Duodenal mucosa (tissue), 2 donors: ENCODE measurements at regions not wholly inside any gene's neighbourhood (a gene's known extent, or its start where the extent isn't known, plus 50 kb on each side); places are given as distances from the start of the nearest gene placed in this dataset.
"Not testable (repeated sequence)": the region's sequence is repeated elsewhere in the genome, so short reads cannot be mapped to it uniquely, and the experiment has no call there.

Source experiments
- H3K27ac ChIP-seq: one replicate; pipeline ENCODE4 v1.7.0; 2013; ENCODE audit warnings: low read depth, low read length
- H3K27me3 ChIP-seq, 2 donors: one replicate each; pipeline ENCODE4 v1.7.0; 2013; ENCODE audit warnings: low read length in 2 of 2, control low read depth in 1 of 2; ENCODE audit not compliant: insufficient read depth in 2 of 2, control insufficient read depth in 1 of 2
- H3K36me3 ChIP-seq, 2 donors: one replicate each; pipeline ENCODE4 v1.7.0; 2013; ENCODE audit warnings: low read length in 2 of 2, control low read depth in 1 of 2; ENCODE audit not compliant: insufficient read depth in 2 of 2, control insufficient read depth in 1 of 2
- H3K4me1 ChIP-seq, 2 donors: one replicate each; pipeline ENCODE4 v1.7.0; 2013; ENCODE audit warnings: low read length in 2 of 2, control low read depth in 1 of 2; ENCODE audit not compliant: insufficient read depth in 2 of 2, control insufficient read depth in 1 of 2
- H3K4me3 ChIP-seq, 2 donors: one replicate each; pipeline ENCODE4 v1.7.0; 2013; ENCODE audit warnings: low read length in 2 of 2, low read depth in 1 of 2
- H3K9ac ChIP-seq, 2 donors: one replicate each; pipeline ENCODE4 v1.7.0; 2013; ENCODE audit warnings: low read length in 2 of 2, low read depth in 1 of 2
- H3K9me3 ChIP-seq, 2 donors: one replicate each; pipeline ENCODE4 v1.7.0; 2013; ENCODE audit warnings: low read length in 2 of 2, control low read depth in 1 of 2; ENCODE audit not compliant: control insufficient read depth in 1 of 2

DNA sequence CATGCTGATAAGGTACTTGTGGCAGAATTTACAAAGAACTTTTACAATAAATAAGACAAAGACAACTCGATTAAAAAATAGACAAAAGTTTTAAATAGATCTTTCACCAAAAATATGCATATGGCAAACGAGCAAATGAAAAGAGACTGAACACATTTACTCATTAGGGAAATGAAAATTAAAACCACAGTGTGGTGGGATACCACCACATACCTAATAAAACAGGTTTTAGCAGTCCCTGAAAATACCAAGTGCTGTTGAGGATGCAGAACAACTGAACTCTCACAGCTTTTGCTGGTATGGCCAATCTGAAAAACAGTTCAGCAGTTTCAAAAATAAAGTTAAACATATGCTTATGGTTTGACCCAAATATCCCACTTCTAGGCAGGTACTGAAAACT lies 205.4 kb upstream of the ADO start:
- Histone ChIP-seq H3K4me3 (no peak overlapping the region), H3K36me3 (no peaks in the 10 kb centered on the region), H3K9me3 (no peaks in the 10 kb centered on the region)

GRCh38 chr10:62606551-62606950 lies 198.0 kb upstream of the ADO start:
- H3K9ac ChIP-seq, H3K9me3 ChIP-seq, H3K36me3 ChIP-seq, H3K27me3 ChIP-seq, H3K4me1 ChIP-seq, H3K4me3 ChIP-seq, H3K27ac ChIP-seq: not testable (repeated sequence)

More for the DNA sequence above, 205.4 kb upstream of the ADO start:
- H3K9ac ChIP-seq: no peak overlapping the region
- no peak overlapping the region for H3K27ac ChIP-seq
- H3K4me1 ChIP-seq: no peaks in the 10 kb centered on the region
- H3K27me3 ChIP-seq: no peaks in the 10 kb centered on the region

DNA sequence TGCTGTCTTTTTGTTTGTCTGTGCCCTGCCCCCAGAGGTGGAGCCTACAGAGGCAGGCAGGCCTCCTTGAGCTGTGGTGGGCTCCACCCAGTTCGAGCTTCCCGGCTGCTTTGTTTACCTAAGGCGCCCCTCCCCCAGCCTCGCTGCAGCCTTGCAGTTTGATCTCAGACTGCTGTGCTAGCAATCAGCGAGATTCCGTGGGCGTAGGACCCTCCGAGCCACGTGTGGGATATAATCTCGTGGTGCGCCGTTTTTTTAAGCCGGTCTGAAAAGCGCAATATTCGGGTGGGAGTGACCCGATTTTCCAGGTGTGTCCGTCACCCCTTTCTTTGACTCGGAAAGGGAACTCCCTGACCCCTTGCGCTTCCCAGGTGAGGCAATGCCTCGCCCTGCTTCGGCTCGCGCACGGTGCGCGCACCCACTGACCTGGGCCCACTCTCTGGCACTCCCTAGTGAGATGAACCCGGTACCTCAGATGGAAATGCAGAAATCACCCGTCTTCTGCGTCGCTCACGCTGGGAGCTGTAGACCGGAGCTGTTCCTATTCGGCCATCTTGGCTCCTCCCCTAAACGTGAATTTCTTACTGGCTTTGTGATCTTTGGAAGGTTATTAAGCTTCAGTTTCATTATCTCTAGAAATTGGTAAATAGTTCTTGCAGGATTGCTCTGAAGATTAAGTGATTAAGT lies 196.2 kb upstream of the ADO start:
- H3K36me3 ChIP-seq, H3K27me3 ChIP-seq, H3K9me3 ChIP-seq, H3K27ac ChIP-seq, H3K4me3 ChIP-seq, H3K4me1 ChIP-seq, H3K9ac ChIP-seq: not testable (repeated sequence)

DNA sequence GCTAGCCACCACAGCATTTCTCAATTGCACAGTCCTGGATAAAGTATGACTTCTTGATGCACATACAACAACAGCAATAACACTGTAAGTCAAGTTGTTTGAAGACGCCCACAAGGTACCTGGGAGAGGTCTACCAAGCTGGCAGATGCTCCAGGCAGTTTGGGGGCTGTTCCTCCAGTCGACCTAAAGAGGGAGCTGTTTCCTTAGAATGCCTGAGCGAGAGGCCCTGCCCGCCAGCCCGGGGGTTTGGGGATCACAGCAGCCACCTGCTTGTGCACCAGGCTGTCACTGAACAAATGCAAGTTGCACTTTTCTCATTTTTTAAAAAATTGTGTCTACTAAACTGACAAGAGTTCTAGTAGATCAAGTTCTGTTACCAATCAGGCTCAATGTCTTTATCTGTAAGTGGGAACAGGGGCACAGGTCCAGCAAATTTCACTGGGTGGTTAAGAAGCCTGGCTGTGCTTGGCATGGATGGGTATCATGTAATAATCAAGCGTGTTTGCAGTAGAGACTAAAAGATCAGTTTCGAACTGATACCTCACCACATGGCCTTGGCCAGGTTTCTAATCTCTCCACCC lies 193.8 kb upstream of the ADO start:
- Histone ChIP-seq H3K36me3 (no peaks in the 10 kb centered on the region), H3K4me3 (no peak overlapping the region), H3K9ac (no peak overlapping the region), H3K27ac (no peak overlapping the region), H3K27me3 (no peaks in the 10 kb centered on the region), H3K4me1 (no peaks in the 10 kb centered on the region), H3K9me3 (no peaks in the 10 kb centered on the region)

- Histone ChIP-seq H3K36me3 (no peaks in the 10 kb centered on the region), H3K9me3 (no peaks in the 10 kb centered on the region), H3K9ac (no peak overlapping the region), H3K4me3 (no peak overlapping the region), H3K27ac (no peak overlapping the region), H3K4me1 (peaks cover 0 to under 1% of the 10 kb centered on the region in 2 donors), H3K27me3 (no peaks in the 10 kb centered on the region)
These were observed 191.1 kb upstream of the ADO start for GRCh38 chr10:62613424-62613823.

- no peaks in the 10 kb centered on the region for H3K9me3 ChIP-seq
These were observed 190.7 kb upstream of the ADO start for GRCh38 chr10:62613859-62614258.

DNA sequence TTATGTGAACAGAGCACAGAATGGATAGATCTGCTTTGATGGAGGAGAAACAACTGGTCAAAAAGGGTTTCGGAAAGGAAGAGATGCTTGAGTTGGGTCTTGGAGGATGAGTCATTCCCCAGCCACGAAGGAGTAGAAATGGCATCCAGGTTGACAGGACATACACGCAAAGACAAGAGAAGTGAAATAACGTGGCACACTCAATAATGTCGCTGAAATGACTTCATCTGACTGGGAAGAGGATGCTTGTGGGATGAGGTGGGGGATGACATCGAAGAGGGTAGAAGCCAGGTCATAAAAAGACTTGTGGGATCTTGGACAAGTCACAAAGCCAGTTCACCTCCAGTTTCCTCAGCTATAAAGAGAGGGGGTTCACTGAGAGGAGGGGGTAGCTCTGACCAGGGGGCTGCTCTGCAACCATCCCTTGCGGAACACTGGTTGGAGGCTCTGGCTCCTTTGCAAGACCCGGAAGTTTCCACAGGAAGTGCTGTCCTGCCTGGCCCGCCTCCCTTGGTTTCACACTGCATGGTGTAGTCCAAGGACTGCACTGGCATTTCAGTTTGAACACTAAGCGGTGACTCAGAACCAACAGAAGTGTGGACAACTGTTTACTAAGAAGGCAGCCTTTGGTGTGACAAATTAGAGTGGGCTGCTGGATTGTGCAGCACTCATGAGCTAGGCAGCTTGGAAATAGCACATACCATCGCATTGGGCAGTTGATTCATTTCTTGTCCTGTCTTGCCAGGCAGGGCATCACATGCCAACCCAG lies 189.9 kb upstream of the ADO start:
- Histone ChIP-seq H3K4me1 (peaks cover 0 to 4% of the 10 kb centered on the region in 2 donors), H3K27ac (no peak overlapping the region), H3K4me3 (no peak overlapping the region), H3K27me3 (no peaks in the 10 kb centered on the region), H3K9ac (no peak overlapping the region), H3K9me3 (no peaks in the 10 kb centered on the region), H3K36me3 (no peaks in the 10 kb centered on the region)

More at GRCh38 chr10:62613859-62614258, 190.7 kb upstream of the ADO start:
- no peaks in the 10 kb centered on the region for H3K27me3 ChIP-seq
- H3K4me3 ChIP-seq: no peak overlapping the region
- no peaks in the 10 kb centered on the region for H3K36me3 ChIP-seq
- peaks cover 0 to 4% of the 10 kb centered on the region in 2 donors for H3K4me1 ChIP-seq
- no peak overlapping the region for H3K9ac ChIP-seq
- no peak overlapping the region for H3K27ac ChIP-seq

GRCh38 chr10:62616885-62617590 lies 187.5 kb upstream of the ADO start:
- Histone ChIP-seq H3K4me3 (no peak overlapping the region), H3K4me1 (peaks cover 0 to 7% of the 10 kb centered on the region in 2 donors), H3K9ac (no peak overlapping the region), H3K9me3 (no peaks in the 10 kb centered on the region), H3K36me3 (no peaks in the 10 kb centered on the region), H3K27ac (no peak overlapping the region), H3K27me3 (no peaks in the 10 kb centered on the region)

DNA sequence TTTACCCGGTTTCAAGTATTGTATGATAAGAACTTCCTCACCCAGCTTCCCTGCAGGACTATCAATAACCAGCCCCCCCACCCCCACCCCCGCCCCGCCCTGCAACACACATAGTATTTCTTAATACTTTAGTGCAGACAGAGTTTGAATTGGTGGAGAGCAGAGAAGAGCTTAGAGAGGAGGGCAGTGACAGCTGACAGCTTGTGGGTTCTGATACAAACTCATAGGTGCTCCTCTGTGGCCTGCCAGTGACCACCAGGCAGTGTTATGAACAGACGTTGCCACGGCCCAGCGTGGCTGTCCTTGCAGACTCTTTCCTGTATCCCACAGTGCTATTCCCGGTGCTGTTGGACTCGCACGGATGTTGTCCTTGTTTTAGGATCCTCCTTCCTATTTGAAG lies 186.9 kb upstream of the ADO start:
- Histone ChIP-seq H3K36me3 (no peaks in the 10 kb centered on the region), H3K4me1 (peaks cover 0 to 7% of the 10 kb centered on the region in 2 donors), H3K27me3 (no peaks in the 10 kb centered on the region), H3K4me3 (no peak overlapping the region), H3K9ac (no peak overlapping the region), H3K9me3 (no peaks in the 10 kb centered on the region), H3K27ac (no peak overlapping the region)

GRCh38 chr10:62618054-62618453 lies 186.5 kb upstream of the ADO start:
- Histone ChIP-seq H3K9me3 (no peaks in the 10 kb centered on the region), H3K27ac (no peak overlapping the region), H3K36me3 (no peaks in the 10 kb centered on the region), H3K4me3 (no peak overlapping the region), H3K9ac (no peak overlapping the region), H3K4me1 (peaks cover 0 to 7% of the 10 kb centered on the region in 2 donors), H3K27me3 (no peaks in the 10 kb centered on the region)
